Inflammatory macrophage (primary cell): ENCODE measurements at regions not wholly inside any gene's neighbourhood (a gene's known extent, or its start where the extent isn't known, plus 50 kb on each side); places are given as distances from the start of the nearest gene placed in this dataset.
"Not testable (repeated sequence)": the region's sequence is repeated elsewhere in the genome, so short reads cannot be mapped to it uniquely, and the experiment has no call there.

Source experiments
- DNase-seq, 2 donors: peaks; one replicate each; pipeline ENCODE4 v3.0.0-alpha.2; 2020 to 2022

DNA sequence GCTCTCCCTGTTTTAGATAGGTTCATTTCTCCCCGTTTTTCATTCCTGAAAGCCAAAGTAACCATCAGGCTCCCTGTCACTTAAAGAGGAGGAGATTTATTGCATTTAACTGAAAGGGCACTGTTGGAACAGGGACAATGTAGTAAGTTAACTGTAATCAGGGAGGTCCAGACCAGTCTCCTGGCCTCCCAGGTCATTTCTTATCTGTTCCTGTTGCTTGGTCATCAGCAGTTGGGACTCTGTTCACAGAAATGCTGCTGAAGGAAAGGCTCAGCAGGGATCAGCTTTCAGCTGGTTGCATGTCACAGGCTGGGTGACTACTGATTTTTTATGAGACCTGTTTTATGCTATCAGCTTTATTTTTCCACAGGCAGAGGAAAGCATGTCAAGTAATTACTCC lies 622.6 kb upstream of the GOT2 start:
- DNase-seq = no peak

- DNase-seq = no peak
These were observed 622.0 kb upstream of the GOT2 start for GRCh38 chr16:59356144-59356543.

DNA sequence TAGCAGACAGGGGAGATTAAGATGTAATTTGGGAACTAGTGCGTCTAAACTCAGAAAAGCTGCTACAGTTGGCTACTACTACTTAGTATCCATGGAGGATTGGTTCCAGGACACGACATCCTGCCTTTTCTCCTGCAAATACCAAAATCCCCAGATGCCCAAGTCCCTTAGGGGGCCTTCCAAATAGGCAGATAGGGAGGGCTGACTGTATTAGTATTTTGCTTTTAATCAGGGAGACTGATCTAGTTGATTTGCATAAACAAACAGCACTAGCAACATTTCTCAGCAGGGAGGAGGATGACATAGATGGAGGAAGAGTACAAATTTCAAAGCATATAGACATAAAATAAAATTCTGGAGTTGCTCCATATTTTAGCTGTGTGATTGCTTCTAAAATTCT lies 621.6 kb upstream of the GOT2 start:
- DNase-seq = no peak

- DNase-seq = no peak
These were observed 617.3 kb upstream of the GOT2 start for GRCh38 chr16:59351305-59351903.

DNA sequence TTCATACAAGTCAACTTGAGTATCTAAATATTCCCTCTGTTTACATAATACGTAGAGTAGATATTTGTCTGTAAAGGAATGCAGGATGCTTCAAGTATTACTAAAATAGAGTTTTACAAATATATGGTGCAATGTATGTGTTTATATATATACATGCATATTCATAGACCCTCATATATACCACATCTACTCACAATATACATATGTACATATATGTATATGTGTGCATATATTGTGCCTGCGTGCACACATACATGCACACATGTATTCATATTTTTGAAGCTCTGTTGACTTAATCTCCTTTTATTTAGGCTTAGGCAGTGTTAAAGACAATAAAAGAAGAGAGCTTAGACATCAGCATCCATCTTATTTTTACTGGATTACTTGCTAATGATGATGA lies 616.6 kb upstream of the GOT2 start:
- DNase-seq = no peak

DNA sequence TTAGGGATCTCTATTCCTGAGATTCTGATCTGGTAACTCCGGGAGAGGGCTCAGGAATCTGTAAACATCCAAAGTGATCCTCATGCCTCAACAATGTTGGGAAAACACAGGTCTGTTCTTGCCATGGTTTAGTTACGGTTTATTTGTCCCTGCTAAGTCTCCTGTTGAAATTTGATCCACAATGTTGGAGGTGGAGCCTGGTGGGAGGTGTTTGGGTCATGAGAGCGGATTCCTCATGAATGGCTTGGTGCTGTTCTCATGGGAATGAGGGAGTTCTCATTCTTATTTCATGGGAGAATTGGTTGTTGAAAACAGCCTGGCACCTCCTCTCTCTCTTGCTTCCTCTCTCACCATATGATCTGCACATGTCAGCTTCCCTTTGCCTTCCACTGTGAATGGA lies 608.6 kb upstream of the GOT2 start:
- no peak for DNase-seq

DNA sequence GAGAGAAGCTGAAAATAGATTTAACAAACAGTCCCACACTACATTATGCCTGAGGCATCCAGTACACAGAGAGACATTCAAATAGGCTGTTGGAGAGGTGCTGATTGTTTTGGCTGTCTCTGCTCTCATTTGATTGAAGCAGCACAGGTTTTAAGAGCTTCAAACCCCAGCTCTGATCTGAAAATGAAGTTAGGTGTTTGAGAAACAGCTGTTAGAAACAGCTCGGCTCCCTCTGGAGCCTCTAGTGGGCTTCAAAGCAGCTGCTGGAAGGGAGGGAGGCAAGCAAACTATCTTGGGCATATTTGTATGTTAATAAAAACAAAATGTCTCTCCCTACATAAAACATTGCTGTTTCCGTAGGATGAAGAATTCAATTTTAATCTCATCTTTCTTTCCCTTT lies 607.3 kb upstream of the GOT2 start:
- no peak for DNase-seq

GRCh38 chr16:59339871-59340270 lies 605.8 kb upstream of the GOT2 start:
- no peak for DNase-seq

- no peak for DNase-seq
These were observed 602.1 kb upstream of the GOT2 start for GRCh38 chr16:59336136-59336695.

- DNase-seq = not testable (repeated sequence)
These were observed 597.6 kb upstream of the GOT2 start for GRCh38 chr16:59331708-59332107.

DNA sequence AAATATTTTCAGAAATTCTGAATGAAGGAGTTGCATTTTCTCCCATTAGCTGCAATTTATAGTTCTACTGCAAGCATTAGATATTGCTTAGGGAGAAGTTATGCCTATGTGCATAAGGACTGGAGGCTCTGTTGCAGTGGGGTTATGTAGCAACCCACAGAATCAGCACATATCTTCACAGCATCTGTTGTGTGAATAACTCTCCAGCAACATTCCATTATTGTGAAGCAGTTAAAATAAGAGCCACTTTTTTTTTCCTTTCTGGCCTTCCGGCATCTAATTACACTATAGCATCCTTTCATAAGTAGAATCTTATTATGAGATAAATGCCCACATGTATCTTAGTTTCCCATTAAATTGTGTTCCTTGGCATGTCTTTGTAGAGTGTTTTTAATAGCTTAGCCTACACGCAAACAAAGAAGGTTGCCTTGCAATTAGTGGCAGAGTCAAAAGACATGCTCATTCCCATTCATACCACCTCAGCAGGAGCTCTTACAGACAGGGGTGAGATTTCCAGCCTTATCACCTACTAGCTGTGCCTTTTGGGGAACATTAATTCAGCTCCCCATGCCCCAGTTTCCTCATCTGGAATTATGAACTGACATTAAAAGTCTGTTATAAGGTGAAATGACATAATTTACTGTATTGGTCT lies 596.0 kb upstream of the GOT2 start:
- DNase-seq = no peak

GRCh38 chr16:59328961-59329360 lies 594.8 kb upstream of the GOT2 start:
- DNase-seq = peak in 1 of 2 donors; percentile 77

GRCh38 chr16:59327894-59328293 lies 593.8 kb upstream of the GOT2 start:
- no peak for DNase-seq

- DNase-seq = no peak
These were observed 592.8 kb upstream of the GOT2 start for GRCh38 chr16:59326955-59327354.

DNA sequence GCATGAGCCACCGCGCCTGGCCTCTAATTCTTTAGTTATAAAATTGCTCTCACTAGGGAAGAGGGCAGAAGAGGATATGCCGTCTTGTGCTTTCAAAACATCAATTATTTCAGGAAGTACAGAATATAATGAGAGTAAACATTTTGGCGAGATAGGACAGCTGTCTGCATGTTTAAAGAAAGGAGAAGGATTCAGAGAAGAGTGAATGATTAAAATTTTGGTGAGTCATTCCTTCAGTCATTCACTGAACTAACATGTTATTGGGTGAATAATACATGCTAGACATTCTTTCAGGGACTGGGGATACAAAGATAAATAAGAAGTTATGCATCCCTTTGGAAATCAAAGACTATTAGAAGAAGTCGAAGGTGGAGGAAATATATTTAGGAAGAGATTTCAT lies 590.3 kb upstream of the GOT2 start:
- peak in 1 of 2 donors; percentile 38 for DNase-seq

DNA sequence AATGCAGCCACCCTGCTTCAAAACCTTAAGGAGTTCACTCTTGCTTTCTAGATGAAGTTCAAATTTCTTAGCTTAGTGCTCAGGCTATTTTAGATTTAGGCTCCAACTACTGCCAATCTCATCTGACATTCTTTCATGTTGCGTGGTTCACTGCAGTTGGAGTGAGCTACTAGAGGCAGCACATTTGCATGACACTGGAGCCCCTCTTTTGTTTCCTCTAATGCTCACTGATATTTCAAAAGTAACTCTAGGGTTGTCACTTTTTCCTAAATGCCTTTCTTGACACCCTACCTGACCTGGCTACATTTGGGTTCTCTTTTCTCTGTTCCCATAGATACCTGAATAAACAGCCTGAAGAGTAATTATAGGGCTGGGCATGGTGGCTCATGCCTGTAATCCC lies 586.5 kb upstream of the GOT2 start:
- no peak for DNase-seq

DNA sequence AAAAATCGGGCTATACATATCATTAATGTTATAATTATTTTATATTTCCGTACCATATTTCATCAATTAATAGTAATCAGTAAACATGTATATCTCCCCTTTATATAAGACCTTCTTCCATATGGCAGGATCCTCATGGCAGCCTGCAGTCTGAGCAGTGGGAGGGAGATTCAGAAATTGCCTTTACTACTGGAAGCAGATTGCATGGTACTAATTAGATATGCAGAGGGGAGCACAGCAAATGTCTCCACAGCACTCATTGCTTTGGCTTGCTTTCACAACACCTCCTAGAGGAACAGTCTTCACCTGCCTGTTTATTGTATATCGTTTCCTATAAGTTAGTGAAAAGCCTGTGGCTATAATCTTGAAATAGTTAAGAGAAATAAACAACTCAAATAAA lies 585.8 kb upstream of the GOT2 start:
- DNase-seq = no peak

- no peak for DNase-seq
These were observed 571.7 kb upstream of the GOT2 start for GRCh38 chr16:59305850-59306249.

- no peak for DNase-seq
These were observed 562.8 kb upstream of the GOT2 start for GRCh38 chr16:59296888-59297287.

GRCh38 chr16:59295993-59296736 lies 562.0 kb upstream of the GOT2 start:
- DNase-seq = no peak

- no peak for DNase-seq
These were observed 561.4 kb upstream of the GOT2 start for GRCh38 chr16:59295474-59295873.

- no peak for DNase-seq
These were observed 556.6 kb upstream of the GOT2 start for GRCh38 chr16:59290718-59291117.

DNA sequence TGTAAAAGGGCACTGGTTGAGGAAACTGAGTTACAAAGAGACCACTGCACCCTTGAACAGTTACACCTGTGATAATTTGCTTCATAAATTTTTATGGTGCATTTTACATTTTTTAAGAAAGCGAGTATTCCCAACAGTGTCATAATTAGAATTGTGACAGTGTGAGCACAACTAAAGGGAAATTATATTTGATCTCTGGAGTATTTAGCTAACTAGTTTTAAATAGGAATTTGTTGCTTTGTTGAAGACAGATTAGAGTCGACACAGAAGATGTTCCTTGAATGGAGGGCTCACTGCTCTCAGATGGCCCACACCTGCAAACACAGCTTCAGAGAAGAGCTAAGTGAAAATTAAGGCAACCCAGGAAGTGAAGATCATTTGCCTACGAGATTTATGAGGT lies 555.0 kb upstream of the GOT2 start:
- no peak for DNase-seq

- no peak for DNase-seq
These were observed 540.0 kb upstream of the GOT2 start for GRCh38 chr16:59274141-59274540.
